Neural cell (in vitro differentiated cells): ENCODE measurements at regions not wholly inside any gene's neighbourhood (a gene's known extent, or its start where the extent isn't known, plus 50 kb on each side); places are given as distances from the start of the nearest gene placed in this dataset.

Experiments
- H2AFZ ChIP-seq: fragments of 200-600, 300-800 bp; sonication (generic), shearing (Covaris generic); 2 replicates; pipeline ENCODE4 v1.6.0; 2014; ENCODE audit warnings: low read depth, mild to moderate bottlenecking, antibody characterized with exemption, low read length, moderate library complexity
- H3F3A ChIP-seq: fragments of 200-600 bp; shearing (Covaris generic); 2 replicates; pipeline ENCODE4 v1.6.1; 2016; ENCODE audit warnings: mild to moderate bottlenecking, moderate library complexity, mixed read lengths, antibody characterized with exemption, low read length; ENCODE audit not compliant: insufficient read depth, poor library complexity, severe bottlenecking
- H3K27ac ChIP-seq: fragments of 200-600, 300-800 bp; sonication (generic), shearing (Covaris generic); 2 replicates; pipeline ENCODE4 v1.5.1; 2014; ENCODE audit warnings: mild to moderate bottlenecking, low read length, moderate library complexity
- H3K27me3 ChIP-seq: fragments of 300-800, 200-600 bp; sonication (generic), shearing (Covaris generic); 2 replicates; pipeline ENCODE4 v1.6.0; 2014; ENCODE audit warnings: mild to moderate bottlenecking, low read depth, low read length, moderate library complexity; ENCODE audit not compliant: insufficient read depth
- H3K36me3 ChIP-seq: fragments of 300-800, 200-600 bp; sonication (generic), shearing (Covaris generic); 2 replicates; pipeline ENCODE4 v1.5.1; 2014; ENCODE audit warnings: mild to moderate bottlenecking, antibody characterized with exemption, low read length, moderate library complexity; ENCODE audit not compliant: insufficient read depth
- H3K4me2 ChIP-seq: fragments of 300-800, 200-600 bp; sonication (generic), shearing (Covaris generic); 2 replicates; pipeline ENCODE4 v1.6.0; 2014; ENCODE audit warnings: mild to moderate bottlenecking, low read length
- H3K4me3 ChIP-seq: fragments of 300-800, 200-600 bp; sonication (generic), shearing (Covaris generic); 2 replicates; pipeline ENCODE4 v1.5.1; 2014; ENCODE audit warnings: mild to moderate bottlenecking, low read length, moderate library complexity
- H3K79me2 ChIP-seq: fragments of 200-600 bp; shearing (Covaris generic); replicated peaks from 2 replicates; pipeline ENCODE4 v1.6.0; 2014; ENCODE audit warnings: mild to moderate bottlenecking, low read length, moderate library complexity; ENCODE audit not compliant: insufficient read depth
- H3K9ac ChIP-seq: fragments of 300-800, 200-600 bp; sonication (generic), shearing (Covaris generic); 2 replicates; pipeline ENCODE4 v1.6.1; 2016; ENCODE audit warnings: mild to moderate bottlenecking, low read length, mixed read lengths
- H3K9me2 ChIP-seq: fragments of 200-600 bp; shearing (Covaris generic); 2 replicates; pipeline ENCODE4 v1.6.1; 2016; ENCODE audit warnings: mild to moderate bottlenecking, low read length, mixed read lengths; ENCODE audit not compliant: insufficient read depth
- H3K9me3 ChIP-seq: fragments of 200-600, 300-800 bp; sonication (generic), shearing (Covaris generic); 2 replicates; pipeline ENCODE4 v1.6.1; 2016; ENCODE audit warnings: mild to moderate bottlenecking, mixed run types, low read length, moderate library complexity, mixed read lengths
- H4K20me1 ChIP-seq: fragments of 200-600 bp; shearing (Covaris generic); 2 replicates; pipeline ENCODE4 v1.6.1; 2016; ENCODE audit warnings: mild to moderate bottlenecking, mixed run types; ENCODE audit not compliant: insufficient read depth
- EP300 ChIP-seq: fragments of 450-650 bp; conservative IDR thresholded peaks from 2 replicates; pipeline ENCODE4 v1.6.1; 2014; ENCODE audit warnings: antibody characterized with exemption, mild to moderate bottlenecking, moderate library complexity; ENCODE audit not compliant: poor library complexity, severe bottlenecking
- EZH2 ChIP-seq: fragments of 200-600, 300-800 bp; shearing (Covaris generic), sonication (generic); IDR thresholded peaks from 2 replicates; pipeline ENCODE4 v1.6.1; 2014; ENCODE audit warnings: antibody characterized with exemption, low read length, borderline replicate concordance, mild to moderate bottlenecking; ENCODE audit not compliant: insufficient read depth, poor library complexity, severe bottlenecking
- MXI1 ChIP-seq: fragments of 450-650 bp; conservative IDR thresholded peaks from 2 replicates; pipeline ENCODE4 v1.6.1; 2014; ENCODE audit warnings: antibody characterized with exemption, mild to moderate bottlenecking; ENCODE audit not compliant: poor library complexity, severe bottlenecking
- POLR2AphosphoS5 ChIP-seq: IDR thresholded peaks from 2 replicates; pipeline ENCODE4 v1.6.1; 2012
- RAD21 ChIP-seq: fragments of 450-650 bp; conservative IDR thresholded peaks from 2 replicates; pipeline ENCODE4 v1.6.1; 2014; ENCODE audit warnings: antibody characterized with exemption, mild to moderate bottlenecking, moderate library complexity
- SMC3 ChIP-seq: fragments of 450-650 bp; conservative IDR thresholded peaks from 2 replicates; pipeline ENCODE4 v1.6.1; 2014; ENCODE audit warnings: antibody characterized with exemption, mild to moderate bottlenecking, moderate library complexity; ENCODE audit not compliant: poor library complexity
- TAF1 ChIP-seq: IDR thresholded peaks from 2 replicates; pipeline ENCODE4 v1.6.1; 2012; ENCODE audit warnings: low read depth
- TF ChIP-seq, protein P1 (sequence below): IDR thresholded peaks from 2 replicates; pipeline ENCODE4 v1.6.1; 2012; ENCODE audit warnings: borderline replicate concordance
- TF ChIP-seq, protein P2 (sequence below): fragments of 450-650 bp; IDR thresholded peaks from 2 replicates; pipeline ENCODE4 v1.5.1; 2014; ENCODE audit warnings: antibody characterized with exemption, mild to moderate bottlenecking, moderate library complexity; ENCODE audit not compliant: poor library complexity, severe bottlenecking

DNA sequence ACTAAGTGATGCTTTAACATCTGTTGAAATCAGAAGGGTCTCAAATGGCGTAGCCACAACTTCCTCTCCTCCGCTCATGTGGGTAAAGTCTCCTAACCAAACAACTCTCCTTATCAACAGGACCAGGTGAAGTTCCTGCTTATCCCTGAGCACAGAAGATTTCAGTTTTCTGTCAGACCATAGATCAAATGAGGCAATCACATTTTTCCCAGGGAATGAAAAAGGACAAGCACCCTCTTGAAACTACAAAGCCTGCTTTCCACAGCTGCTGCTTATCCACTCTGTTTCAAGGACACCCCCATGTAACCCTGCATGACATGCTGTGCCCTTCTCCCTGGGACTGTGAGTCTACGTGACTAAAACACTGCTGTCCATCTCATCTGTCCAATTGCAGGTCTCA lies 788.3 kb upstream of the SLITRK5 start:
- H3K79me2 ChIP-seq, result no peaks in the 10 kb centered on the region
- H3K4me2 ChIP-seq, result no peak overlapping the region
- no peak for TF ChIP-seq EP300
- TF ChIP-seq, protein P1, sequence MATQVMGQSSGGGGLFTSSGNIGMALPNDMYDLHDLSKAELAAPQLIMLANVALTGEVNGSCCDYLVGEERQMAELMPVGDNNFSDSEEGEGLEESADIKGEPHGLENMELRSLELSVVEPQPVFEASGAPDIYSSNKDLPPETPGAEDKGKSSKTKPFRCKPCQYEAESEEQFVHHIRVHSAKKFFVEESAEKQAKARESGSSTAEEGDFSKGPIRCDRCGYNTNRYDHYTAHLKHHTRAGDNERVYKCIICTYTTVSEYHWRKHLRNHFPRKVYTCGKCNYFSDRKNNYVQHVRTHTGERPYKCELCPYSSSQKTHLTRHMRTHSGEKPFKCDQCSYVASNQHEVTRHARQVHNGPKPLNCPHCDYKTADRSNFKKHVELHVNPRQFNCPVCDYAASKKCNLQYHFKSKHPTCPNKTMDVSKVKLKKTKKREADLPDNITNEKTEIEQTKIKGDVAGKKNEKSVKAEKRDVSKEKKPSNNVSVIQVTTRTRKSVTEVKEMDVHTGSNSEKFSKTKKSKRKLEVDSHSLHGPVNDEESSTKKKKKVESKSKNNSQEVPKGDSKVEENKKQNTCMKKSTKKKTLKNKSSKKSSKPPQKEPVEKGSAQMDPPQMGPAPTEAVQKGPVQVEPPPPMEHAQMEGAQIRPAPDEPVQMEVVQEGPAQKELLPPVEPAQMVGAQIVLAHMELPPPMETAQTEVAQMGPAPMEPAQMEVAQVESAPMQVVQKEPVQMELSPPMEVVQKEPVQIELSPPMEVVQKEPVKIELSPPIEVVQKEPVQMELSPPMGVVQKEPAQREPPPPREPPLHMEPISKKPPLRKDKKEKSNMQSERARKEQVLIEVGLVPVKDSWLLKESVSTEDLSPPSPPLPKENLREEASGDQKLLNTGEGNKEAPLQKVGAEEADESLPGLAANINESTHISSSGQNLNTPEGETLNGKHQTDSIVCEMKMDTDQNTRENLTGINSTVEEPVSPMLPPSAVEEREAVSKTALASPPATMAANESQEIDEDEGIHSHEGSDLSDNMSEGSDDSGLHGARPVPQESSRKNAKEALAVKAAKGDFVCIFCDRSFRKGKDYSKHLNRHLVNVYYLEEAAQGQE, result no peak
- no peak for TF ChIP-seq SMC3
- TF ChIP-seq POLR2AphosphoS5, result no peak
- no peak overlapping the region for H3K4me3 ChIP-seq
- no peaks in the 10 kb centered on the region for H3F3A ChIP-seq
- H3K27me3 ChIP-seq, result no peaks in the 10 kb centered on the region
- no peak overlapping the region for H3K9ac ChIP-seq
- no peaks in the 10 kb centered on the region for H3K9me3 ChIP-seq
- H3K27ac ChIP-seq, result no peak overlapping the region
- H4K20me1 ChIP-seq, result no peaks in the 10 kb centered on the region
- no peaks in the 10 kb centered on the region for H3K36me3 ChIP-seq
- H3K9me2 ChIP-seq, result no peaks in the 10 kb centered on the region
- H2AFZ ChIP-seq, result no peak overlapping the region

DNA sequence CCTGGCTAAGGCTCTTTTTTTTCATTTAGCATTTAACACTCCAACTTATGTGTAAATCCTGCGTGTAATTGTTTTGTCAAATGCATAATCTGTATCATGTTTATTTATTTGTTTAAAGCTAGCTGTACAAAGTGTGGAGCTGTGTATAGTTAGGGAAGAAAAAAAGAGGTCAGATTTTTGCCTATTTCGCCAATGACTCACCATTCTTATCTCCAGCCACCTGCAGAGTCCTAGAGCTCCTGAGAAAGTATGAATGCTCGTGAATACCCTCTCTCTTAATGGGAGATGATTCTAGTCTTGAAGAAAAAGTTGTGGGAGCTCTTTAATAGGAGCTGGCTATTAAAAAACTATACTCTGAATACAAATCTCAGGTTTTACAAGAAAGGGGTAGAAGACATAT lies 778.8 kb upstream of the SLITRK5 start:
- Histone ChIP-seq H3K9me2 (no peaks in the 10 kb centered on the region), H3K4me3 (no peak overlapping the region), H3K9me3 (no peaks in the 10 kb centered on the region), H3K36me3 (no peaks in the 10 kb centered on the region), H3K27ac (no peak overlapping the region), H4K20me1 (no peaks in the 10 kb centered on the region), H3K9ac (no peak overlapping the region), H3K79me2 (no peaks in the 10 kb centered on the region), H3K4me2 (no peak overlapping the region), H3F3A (no peaks in the 10 kb centered on the region), H3K27me3 (no peaks in the 10 kb centered on the region), H2AFZ (no peak overlapping the region)
- TF ChIP-seq RAD21 (no peak), EP300 (no peak), SMC3 (no peak), MXI1 (no peak), POLR2AphosphoS5 (no peak), EZH2 (no peak), TAF1 (no peak)
- TF ChIP-seq, protein P1, result no peak
- TF ChIP-seq, protein P2, sequence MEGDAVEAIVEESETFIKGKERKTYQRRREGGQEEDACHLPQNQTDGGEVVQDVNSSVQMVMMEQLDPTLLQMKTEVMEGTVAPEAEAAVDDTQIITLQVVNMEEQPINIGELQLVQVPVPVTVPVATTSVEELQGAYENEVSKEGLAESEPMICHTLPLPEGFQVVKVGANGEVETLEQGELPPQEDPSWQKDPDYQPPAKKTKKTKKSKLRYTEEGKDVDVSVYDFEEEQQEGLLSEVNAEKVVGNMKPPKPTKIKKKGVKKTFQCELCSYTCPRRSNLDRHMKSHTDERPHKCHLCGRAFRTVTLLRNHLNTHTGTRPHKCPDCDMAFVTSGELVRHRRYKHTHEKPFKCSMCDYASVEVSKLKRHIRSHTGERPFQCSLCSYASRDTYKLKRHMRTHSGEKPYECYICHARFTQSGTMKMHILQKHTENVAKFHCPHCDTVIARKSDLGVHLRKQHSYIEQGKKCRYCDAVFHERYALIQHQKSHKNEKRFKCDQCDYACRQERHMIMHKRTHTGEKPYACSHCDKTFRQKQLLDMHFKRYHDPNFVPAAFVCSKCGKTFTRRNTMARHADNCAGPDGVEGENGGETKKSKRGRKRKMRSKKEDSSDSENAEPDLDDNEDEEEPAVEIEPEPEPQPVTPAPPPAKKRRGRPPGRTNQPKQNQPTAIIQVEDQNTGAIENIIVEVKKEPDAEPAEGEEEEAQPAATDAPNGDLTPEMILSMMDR, result no peak
